ENCODE measurements at regions not wholly inside any gene's neighbourhood (a gene's known extent, or its start where the extent isn't known, plus 50 kb on each side); places are given as distances from the start of the nearest gene placed in this dataset.

GRCh38 chr7:35314354-35314753, 60.5 kb upstream of the TBX20 start:
- no peak for TF ChIP-seq CTCF (IDR thresholded peaks at IDR 0.05)
- TF ChIP-seq POLR2A (IDR thresholded peaks at IDR 0.05), result no peak
